ENCODE measurements at regions not wholly inside any gene's neighbourhood (a gene's known extent, or its start where the extent isn't known, plus 50 kb on each side); places are given as distances from the start of the nearest gene placed in this dataset.

DNA sequence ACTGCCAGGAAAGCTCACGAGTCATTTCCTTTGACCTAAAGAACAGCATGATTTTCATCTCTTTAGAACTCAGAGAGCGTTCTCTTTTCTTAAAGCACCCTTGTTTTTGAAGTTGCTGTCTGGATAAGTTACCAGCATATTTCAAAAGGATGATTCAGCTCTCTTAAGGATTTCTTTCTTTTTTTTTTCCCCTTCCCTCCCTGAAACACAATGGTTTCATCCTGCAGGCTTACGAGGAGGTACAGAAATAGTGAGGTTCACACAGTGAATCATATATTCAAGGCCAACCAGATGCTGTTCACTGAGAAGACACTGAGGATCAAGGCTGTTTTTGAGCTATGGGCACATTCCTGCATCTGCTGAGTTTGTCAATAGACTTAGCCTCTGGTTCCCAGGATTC is 257.2 kb downstream of the KIF4B start:
- Histone ChIP-seq H3K36me3 (ENCODE audit: control insufficient read depth in 3 of 3, insufficient read depth in 3 of 3, low read length in 3 of 3) (no peaks in the 10 kb centered on the region), H3K27me3 (ENCODE audit: control insufficient read depth in 3 of 3, insufficient read depth in 3 of 3, low read length in 3 of 3) (peaks cover 0 to 5% (median 0%) of the 10 kb centered on the region in 3 donors), H3K27ac (ENCODE audit: low read depth, low read length) (no peak overlapping the region), H3K4me3 (ENCODE audit: low read length in 3 of 3) (no peak overlapping the region), H3K4me1 (ENCODE audit: control insufficient read depth in 3 of 3, insufficient read depth in 3 of 3, low read length in 3 of 3) (no peaks in the 10 kb centered on the region), H3K9ac (ENCODE audit: low read depth in 1 of 3, low read length in 3 of 3) (no peak overlapping the region), H3K9me3 (ENCODE audit: control insufficient read depth in 3 of 3, low read length in 3 of 3) (no peaks in the 10 kb centered on the region)

DNA sequence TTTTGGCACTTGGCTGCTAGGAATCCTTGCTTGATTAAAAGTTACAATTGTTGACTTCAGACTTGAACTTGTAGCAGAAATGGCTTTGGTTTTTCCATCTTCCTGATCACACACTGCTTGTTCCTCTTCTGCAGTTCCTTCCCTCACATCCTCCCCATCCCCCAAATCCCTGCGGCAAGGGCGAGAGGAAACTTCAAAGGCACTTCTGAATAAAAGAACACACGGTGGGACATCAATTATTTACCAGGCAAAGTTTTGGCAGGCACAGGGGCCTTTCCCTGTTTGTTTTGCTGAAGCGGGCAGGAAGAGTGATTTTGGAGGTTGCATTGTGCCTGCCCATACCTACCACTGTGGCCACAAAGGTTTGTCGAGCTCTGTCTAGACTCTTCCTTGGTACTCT is 260.9 kb downstream of the KIF4B start:
- Histone ChIP-seq H3K27me3 (ENCODE audit: control insufficient read depth in 3 of 3, insufficient read depth in 3 of 3, low read length in 3 of 3) (peaks cover 0 to 5% (median 0%) of the 10 kb centered on the region in 3 donors), H3K27ac (ENCODE audit: low read depth, low read length) (no peak overlapping the region), H3K4me1 (ENCODE audit: control insufficient read depth in 3 of 3, insufficient read depth in 3 of 3, low read length in 3 of 3) (no peaks in the 10 kb centered on the region), H3K36me3 (ENCODE audit: control insufficient read depth in 3 of 3, insufficient read depth in 3 of 3, low read length in 3 of 3) (no peaks in the 10 kb centered on the region), H3K9ac (ENCODE audit: low read depth in 1 of 3, low read length in 3 of 3) (no peak overlapping the region), H3K4me3 (ENCODE audit: low read length in 3 of 3) (no peak overlapping the region), H3K9me3 (ENCODE audit: control insufficient read depth in 3 of 3, low read length in 3 of 3) (no peaks in the 10 kb centered on the region)

DNA sequence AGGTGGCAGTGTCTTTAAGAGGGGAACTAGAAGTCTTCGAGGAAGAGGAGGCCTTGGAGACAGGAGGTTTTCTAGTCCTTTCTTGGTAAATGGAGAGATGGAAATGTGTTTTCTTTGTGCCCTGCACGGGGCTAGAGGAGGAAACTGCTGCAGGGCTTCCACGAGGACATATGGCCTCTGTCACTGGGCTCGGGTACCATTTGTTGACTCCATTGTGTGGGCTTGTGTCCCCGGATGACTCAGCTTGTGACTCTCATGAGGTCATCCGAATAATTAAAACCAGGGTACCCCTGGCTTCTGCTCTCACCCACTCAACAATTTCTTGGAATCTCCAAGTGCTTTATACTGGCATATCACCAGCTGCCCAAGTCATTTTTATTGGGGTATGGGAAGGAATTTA is 261.7 kb downstream of the KIF4B start:
- Histone ChIP-seq H3K27ac (ENCODE audit: low read depth, low read length) (no peak overlapping the region), H3K4me3 (ENCODE audit: low read length in 3 of 3) (no peak overlapping the region), H3K36me3 (ENCODE audit: control insufficient read depth in 3 of 3, insufficient read depth in 3 of 3, low read length in 3 of 3) (no peaks in the 10 kb centered on the region), H3K9me3 (ENCODE audit: control insufficient read depth in 3 of 3, low read length in 3 of 3) (no peaks in the 10 kb centered on the region), H3K27me3 (ENCODE audit: control insufficient read depth in 3 of 3, insufficient read depth in 3 of 3, low read length in 3 of 3) (peaks cover 0 to 5% (median 0%) of the 10 kb centered on the region in 3 donors), H3K4me1 (ENCODE audit: control insufficient read depth in 3 of 3, insufficient read depth in 3 of 3, low read length in 3 of 3) (no peaks in the 10 kb centered on the region), H3K9ac (ENCODE audit: low read depth in 1 of 3, low read length in 3 of 3) (no peak overlapping the region)

DNA sequence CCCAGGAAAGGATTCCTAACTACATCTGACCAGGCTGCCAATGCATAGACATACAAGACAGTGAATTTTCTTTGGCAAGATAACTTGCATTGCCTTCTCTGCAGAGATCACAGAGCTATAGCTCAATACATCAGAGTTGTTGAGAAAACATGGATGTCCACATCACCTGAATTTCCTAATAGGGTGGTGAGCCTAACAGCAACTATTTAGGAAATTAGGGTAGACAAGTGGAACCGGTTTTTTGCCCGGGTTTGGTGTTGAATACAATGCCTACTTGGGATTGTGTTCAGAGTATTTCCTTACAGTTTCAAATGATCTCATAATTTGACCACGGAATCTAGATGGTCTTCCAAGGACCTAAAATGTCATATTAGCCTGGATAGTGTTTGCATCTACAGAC is 262.7 kb downstream of the KIF4B start:
- Histone ChIP-seq H3K9me3 (ENCODE audit: control insufficient read depth in 3 of 3, low read length in 3 of 3) (no peaks in the 10 kb centered on the region), H3K27me3 (ENCODE audit: control insufficient read depth in 3 of 3, insufficient read depth in 3 of 3, low read length in 3 of 3) (peaks cover 0 to 5% (median 0%) of the 10 kb centered on the region in 3 donors), H3K9ac (ENCODE audit: low read depth in 1 of 3, low read length in 3 of 3) (no peak overlapping the region), H3K36me3 (ENCODE audit: control insufficient read depth in 3 of 3, insufficient read depth in 3 of 3, low read length in 3 of 3) (no peaks in the 10 kb centered on the region), H3K4me1 (ENCODE audit: control insufficient read depth in 3 of 3, insufficient read depth in 3 of 3, low read length in 3 of 3) (no peaks in the 10 kb centered on the region), H3K4me3 (ENCODE audit: low read length in 3 of 3) (no peak overlapping the region), H3K27ac (ENCODE audit: low read depth, low read length) (no peak overlapping the region)

DNA sequence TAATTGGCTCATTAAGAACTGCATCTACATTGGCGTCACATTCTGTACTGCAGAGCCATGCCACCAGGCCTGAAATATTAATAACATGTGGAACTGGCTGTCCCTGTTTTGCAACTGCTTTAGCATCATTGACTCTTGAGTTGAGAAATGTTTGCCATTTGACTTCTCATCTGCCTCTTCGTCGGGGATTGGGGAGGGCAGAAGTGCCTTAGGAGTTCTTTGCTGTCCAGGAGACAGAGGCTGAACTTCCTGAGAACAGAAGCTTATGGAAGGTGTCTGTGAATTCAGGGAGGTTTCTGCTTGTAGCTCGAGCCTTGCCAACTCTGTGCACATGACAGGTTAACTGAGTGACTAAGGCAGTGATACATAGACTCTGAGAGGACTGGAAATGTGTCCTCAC is 265.0 kb downstream of the KIF4B start:
- Histone ChIP-seq H3K4me3 (ENCODE audit: low read length in 3 of 3) (no peak overlapping the region), H3K36me3 (ENCODE audit: control insufficient read depth in 3 of 3, insufficient read depth in 3 of 3, low read length in 3 of 3) (no peaks in the 10 kb centered on the region), H3K27me3 (ENCODE audit: control insufficient read depth in 3 of 3, insufficient read depth in 3 of 3, low read length in 3 of 3) (peaks cover 0 to 5% (median 2%) of the 10 kb centered on the region in 3 donors), H3K9ac (ENCODE audit: low read depth in 1 of 3, low read length in 3 of 3) (no peak overlapping the region), H3K4me1 (ENCODE audit: control insufficient read depth in 3 of 3, insufficient read depth in 3 of 3, low read length in 3 of 3) (no peaks in the 10 kb centered on the region), H3K27ac (ENCODE audit: low read depth, low read length) (no peak overlapping the region), H3K9me3 (ENCODE audit: control insufficient read depth in 3 of 3, low read length in 3 of 3) (no peaks in the 10 kb centered on the region)

DNA sequence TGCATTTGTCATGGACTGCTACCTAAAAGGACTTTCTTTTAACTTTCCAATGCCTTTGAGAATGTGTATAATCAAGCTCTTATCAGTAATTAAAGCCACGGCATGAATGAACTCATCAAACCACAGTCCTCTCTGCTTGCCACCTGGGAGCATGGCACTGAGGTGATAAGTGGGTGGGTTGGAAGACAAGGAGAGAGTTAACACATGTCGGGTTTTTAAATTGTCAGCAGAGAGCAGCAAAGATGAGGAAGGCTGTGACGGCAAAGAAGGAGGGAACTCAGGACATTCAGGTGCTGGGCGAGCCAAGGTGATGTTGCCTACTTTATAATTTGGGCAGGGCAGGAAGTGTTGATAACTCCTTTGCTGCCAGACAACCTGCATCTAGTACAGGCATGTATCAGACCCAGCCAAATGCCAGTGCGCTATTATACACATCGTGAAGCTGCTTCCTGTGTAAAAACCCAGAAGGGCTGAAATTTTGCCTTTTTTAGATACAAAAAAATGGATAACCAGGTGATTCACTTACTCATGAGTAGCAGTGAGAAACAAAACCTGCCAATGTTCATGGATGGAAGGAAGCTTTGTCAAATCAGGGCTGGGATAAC is 269.1 kb downstream of the KIF4B start:
- H3K27me3 ChIP-seq (ENCODE audit: control insufficient read depth in 3 of 3, insufficient read depth in 3 of 3, low read length in 3 of 3), result peaks cover 0 to 2% (median 0%) of the 10 kb centered on the region in 3 donors
- no peak overlapping the region for H3K27ac ChIP-seq (ENCODE audit: low read depth, low read length)
- peaks cover 0 to 2% (median 0%) of the 10 kb centered on the region in 3 donors for H3K9me3 ChIP-seq (ENCODE audit: control insufficient read depth in 3 of 3, low read length in 3 of 3)
- no peak overlapping the region for H3K9ac ChIP-seq (ENCODE audit: low read depth in 1 of 3, low read length in 3 of 3)
- no peaks in the 10 kb centered on the region for H3K36me3 ChIP-seq (ENCODE audit: control insufficient read depth in 3 of 3, insufficient read depth in 3 of 3, low read length in 3 of 3)
- H3K4me3 ChIP-seq (ENCODE audit: low read length in 3 of 3), result no peak overlapping the region
- no peaks in the 10 kb centered on the region for H3K4me1 ChIP-seq (ENCODE audit: control insufficient read depth in 3 of 3, insufficient read depth in 3 of 3, low read length in 3 of 3)

DNA sequence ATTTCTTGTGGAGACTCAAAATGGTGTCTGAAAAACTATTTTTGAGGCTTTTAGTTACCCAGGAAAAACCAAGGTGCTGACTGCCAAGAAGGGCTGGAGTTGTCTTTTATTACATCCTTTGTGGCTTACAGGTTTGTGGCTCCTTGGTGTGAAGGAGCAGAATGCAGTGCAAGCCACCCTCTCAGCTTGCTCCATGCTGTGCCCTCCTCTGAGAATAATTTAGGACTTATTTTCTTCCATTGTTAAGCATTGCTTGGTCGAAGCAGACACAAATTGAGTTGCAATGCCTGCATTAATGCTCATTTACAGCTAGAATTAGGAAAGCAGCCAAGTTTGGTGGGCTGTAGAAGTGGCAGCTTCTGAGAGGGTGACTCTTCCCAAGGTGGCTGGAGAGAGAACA is 272.2 kb downstream of the KIF4B start:
- Histone ChIP-seq H3K9me3 (ENCODE audit: control insufficient read depth in 3 of 3, low read length in 3 of 3) (peaks cover 0 to 2% (median 0%) of the 10 kb centered on the region in 3 donors), H3K4me1 (ENCODE audit: control insufficient read depth in 3 of 3, insufficient read depth in 3 of 3, low read length in 3 of 3) (no peaks in the 10 kb centered on the region), H3K9ac (ENCODE audit: low read depth in 1 of 3, low read length in 3 of 3) (no peak overlapping the region), H3K27me3 (ENCODE audit: control insufficient read depth in 3 of 3, insufficient read depth in 3 of 3, low read length in 3 of 3) (peaks cover 0 to 2% (median 0%) of the 10 kb centered on the region in 3 donors), H3K27ac (ENCODE audit: low read depth, low read length) (no peak overlapping the region), H3K4me3 (ENCODE audit: low read length in 3 of 3) (no peak overlapping the region), H3K36me3 (ENCODE audit: control insufficient read depth in 3 of 3, insufficient read depth in 3 of 3, low read length in 3 of 3) (no peaks in the 10 kb centered on the region)

DNA sequence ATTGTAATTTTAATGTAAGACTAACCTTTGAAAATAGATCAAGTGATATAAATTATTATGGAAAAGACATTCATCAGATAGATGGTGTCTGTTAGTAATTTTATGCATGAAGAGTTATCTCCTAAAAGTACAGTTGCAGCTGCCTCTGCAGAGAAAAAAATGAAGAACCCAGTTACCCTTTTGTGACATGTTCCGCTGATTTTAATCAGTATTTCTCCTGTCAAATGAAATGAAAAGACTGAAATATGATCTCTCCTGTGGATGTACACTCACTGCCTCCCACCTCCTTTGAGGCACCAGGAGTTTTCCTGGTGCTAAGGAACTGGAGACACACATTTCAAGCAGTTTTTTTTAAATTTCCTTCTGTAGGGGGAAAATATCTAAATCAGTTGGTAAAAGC is 277.4 kb downstream of the KIF4B start:
- H3K4me3 ChIP-seq (ENCODE audit: low read length in 3 of 3), result no peak overlapping the region
- H3K9me3 ChIP-seq (ENCODE audit: control insufficient read depth in 3 of 3, low read length in 3 of 3), result peaks cover 0 to 2% (median 0%) of the 10 kb centered on the region in 3 donors
- no peak overlapping the region for H3K9ac ChIP-seq (ENCODE audit: low read depth in 1 of 3, low read length in 3 of 3)
- no peaks in the 10 kb centered on the region for H3K36me3 ChIP-seq (ENCODE audit: control insufficient read depth in 3 of 3, insufficient read depth in 3 of 3, low read length in 3 of 3)
- H3K4me1 ChIP-seq (ENCODE audit: control insufficient read depth in 3 of 3, insufficient read depth in 3 of 3, low read length in 3 of 3), result no peaks in the 10 kb centered on the region
- no peak overlapping the region for H3K27ac ChIP-seq (ENCODE audit: low read depth, low read length)
- H3K27me3 ChIP-seq (ENCODE audit: control insufficient read depth in 3 of 3, insufficient read depth in 3 of 3, low read length in 3 of 3), result no peaks in the 10 kb centered on the region

DNA sequence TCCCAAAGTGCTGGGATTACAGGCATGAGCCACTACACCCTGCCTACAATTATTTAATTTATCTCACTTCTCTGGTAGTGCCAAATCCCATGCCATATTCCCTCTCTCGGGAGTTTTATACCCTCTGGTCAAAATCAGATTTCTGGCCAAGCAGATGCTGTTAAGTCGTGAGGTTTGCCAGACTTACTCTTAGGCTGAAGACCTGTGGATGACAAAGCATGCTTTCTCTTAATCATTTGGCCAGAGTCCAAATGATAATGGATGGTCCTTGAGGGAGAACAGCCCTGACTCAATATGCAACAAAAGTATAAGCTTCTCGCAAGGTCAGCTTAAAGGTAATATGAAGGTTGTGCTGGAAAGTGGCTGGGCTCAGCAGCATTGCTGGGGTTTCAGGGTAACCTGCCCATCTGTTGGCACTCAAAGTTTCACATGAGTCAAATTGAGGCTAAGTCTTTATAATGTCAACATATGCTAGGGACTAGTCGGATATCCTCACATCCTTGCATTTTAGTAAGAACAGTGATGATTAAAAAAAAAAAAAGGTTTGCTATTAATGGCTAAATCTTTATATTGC is 280.1 kb downstream of the KIF4B start:
- Histone ChIP-seq H3K9ac (ENCODE audit: low read depth in 1 of 3, low read length in 3 of 3) (no peak overlapping the region), H3K27ac (ENCODE audit: low read depth, low read length) (no peak overlapping the region), H3K4me3 (ENCODE audit: low read length in 3 of 3) (no peak overlapping the region), H3K36me3 (ENCODE audit: control insufficient read depth in 3 of 3, insufficient read depth in 3 of 3, low read length in 3 of 3) (no peaks in the 10 kb centered on the region), H3K27me3 (ENCODE audit: control insufficient read depth in 3 of 3, insufficient read depth in 3 of 3, low read length in 3 of 3) (no peaks in the 10 kb centered on the region), H3K4me1 (ENCODE audit: control insufficient read depth in 3 of 3, insufficient read depth in 3 of 3, low read length in 3 of 3) (no peaks in the 10 kb centered on the region), H3K9me3 (ENCODE audit: control insufficient read depth in 3 of 3, low read length in 3 of 3) (no peaks in the 10 kb centered on the region)

DNA sequence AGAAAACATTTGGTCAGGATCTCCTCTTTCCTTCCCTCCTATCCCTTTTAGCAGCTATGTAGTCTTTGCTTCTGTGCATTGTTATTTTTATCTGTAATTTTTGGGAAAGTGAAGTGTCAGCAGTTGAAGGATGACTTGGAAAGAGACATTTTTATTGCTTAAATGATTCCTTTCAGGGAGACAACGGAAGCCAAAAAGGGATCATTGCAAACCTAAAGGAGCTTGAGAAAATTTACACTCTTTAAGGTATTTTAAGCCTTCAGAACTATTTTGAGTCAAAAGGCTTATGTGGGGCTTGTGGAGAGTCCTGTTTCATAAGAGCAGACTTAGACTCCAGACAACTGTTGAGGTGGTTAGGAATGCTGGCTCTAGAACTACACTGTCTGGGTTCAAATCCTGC is 281.6 kb downstream of the KIF4B start:
- Histone ChIP-seq H3K4me1 (ENCODE audit: control insufficient read depth in 3 of 3, insufficient read depth in 3 of 3, low read length in 3 of 3) (no peaks in the 10 kb centered on the region), H3K9ac (ENCODE audit: low read depth in 1 of 3, low read length in 3 of 3) (no peak overlapping the region), H3K4me3 (ENCODE audit: low read length in 3 of 3) (no peak overlapping the region), H3K27me3 (ENCODE audit: control insufficient read depth in 3 of 3, insufficient read depth in 3 of 3, low read length in 3 of 3) (no peaks in the 10 kb centered on the region), H3K36me3 (ENCODE audit: control insufficient read depth in 3 of 3, insufficient read depth in 3 of 3, low read length in 3 of 3) (no peaks in the 10 kb centered on the region), H3K9me3 (ENCODE audit: control insufficient read depth in 3 of 3, low read length in 3 of 3) (no peaks in the 10 kb centered on the region), H3K27ac (ENCODE audit: low read depth, low read length) (no peak overlapping the region)

Data from skeletal muscle tissue (tissue), 3 donors.